ENCODE measurements at regions not wholly inside any gene's neighbourhood (a gene's known extent, or its start where the extent isn't known, plus 50 kb on each side); places are given as distances from the start of the nearest gene placed in this dataset.

DNA sequence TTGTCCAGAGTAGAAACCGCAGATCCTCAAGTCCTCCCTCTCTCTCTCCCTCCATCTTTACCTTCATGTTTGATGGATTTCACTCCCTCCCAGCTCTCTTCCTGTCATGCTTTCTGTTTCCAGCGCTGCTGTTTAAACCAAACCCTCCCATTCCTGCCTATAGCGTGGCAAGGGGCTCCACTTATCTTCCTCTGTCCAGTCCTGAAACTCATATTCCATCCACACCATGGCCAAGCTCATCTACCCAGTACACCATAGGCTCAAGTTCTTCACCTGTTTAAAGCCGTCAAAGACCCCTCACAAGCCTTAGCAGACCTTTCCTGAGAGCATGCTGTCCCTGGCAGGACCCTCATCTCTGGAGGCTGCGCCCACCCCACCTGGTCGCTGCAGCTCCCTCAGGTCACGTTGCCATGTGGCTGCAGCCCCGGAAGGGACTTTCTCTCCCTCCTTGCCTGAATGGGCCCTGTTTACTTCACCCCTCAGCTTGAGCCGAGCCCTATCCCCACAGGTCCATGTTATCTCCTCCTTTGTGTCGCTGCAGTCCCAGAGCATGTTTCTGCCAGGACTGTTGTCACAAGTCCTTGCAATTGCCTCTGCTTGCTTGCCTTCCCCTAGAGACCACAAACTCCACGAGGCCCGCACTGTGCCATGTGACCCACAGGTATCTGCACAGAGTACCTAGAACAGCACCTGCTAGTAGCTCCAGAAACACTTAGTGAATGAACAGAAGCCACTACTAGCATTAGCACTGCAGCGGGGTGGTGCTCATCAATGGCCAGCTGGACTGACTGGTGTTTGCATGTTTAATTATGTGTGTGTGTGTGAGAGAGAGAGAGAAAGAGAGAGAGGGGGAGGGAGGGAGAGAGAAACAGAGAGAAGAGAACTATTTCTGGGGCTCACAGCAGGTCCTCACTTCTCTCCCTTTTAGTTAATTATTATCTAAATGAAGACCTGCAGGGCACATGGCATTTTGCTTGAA, 149.4 kb upstream of the SNX19 start:
- intact Hi-C loops (cut with DNase I) = loop anchor here (2.0 to 10.0 kb wide), 3 partner anchors 149 to 607 kb away; no protein-coding TSS in a partner anchor
- H3K9me3 ChIP-seq = no peaks in the 10 kb centered on the region
- H3K36me3 ChIP-seq = no peaks in the 10 kb centered on the region
- no peak for DNase-seq
- H3K27ac ChIP-seq = no peak overlapping the region
- TF ChIP-seq, protein P1, sequence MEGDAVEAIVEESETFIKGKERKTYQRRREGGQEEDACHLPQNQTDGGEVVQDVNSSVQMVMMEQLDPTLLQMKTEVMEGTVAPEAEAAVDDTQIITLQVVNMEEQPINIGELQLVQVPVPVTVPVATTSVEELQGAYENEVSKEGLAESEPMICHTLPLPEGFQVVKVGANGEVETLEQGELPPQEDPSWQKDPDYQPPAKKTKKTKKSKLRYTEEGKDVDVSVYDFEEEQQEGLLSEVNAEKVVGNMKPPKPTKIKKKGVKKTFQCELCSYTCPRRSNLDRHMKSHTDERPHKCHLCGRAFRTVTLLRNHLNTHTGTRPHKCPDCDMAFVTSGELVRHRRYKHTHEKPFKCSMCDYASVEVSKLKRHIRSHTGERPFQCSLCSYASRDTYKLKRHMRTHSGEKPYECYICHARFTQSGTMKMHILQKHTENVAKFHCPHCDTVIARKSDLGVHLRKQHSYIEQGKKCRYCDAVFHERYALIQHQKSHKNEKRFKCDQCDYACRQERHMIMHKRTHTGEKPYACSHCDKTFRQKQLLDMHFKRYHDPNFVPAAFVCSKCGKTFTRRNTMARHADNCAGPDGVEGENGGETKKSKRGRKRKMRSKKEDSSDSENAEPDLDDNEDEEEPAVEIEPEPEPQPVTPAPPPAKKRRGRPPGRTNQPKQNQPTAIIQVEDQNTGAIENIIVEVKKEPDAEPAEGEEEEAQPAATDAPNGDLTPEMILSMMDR (IDR thresholded peaks at IDR 0.05) = no peak
- no peak overlapping the region for H3K9ac ChIP-seq (ENCODE audit: low read depth in 2 of 2, low read length in 2 of 2)
- no peaks in the 10 kb centered on the region for H3K4me1 ChIP-seq
- H3K27me3 ChIP-seq = no peaks in the 10 kb centered on the region
- no peak overlapping the region for H3K4me3 ChIP-seq

DNA sequence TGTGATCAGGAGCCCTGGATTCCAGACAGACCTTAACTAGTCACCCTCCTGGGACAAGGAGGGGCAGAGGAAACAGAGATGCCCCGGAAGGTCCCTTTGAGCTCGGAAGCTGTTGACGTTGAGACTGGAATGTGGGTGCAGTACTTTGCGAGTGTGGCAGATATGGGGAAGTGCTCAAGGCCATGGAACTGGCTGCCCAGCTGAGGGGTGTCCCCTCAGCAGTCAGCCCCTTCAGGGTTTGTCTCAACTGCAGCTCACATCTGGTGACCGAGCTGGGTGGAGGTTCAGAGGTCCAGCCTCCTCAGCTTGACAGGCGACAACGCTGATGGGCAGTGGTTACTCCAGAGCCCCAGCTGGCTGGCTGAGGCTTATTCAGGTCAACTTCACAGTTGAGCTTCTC, 150.3 kb upstream of the SNX19 start:
- no peaks in the 10 kb centered on the region for H3K4me1 ChIP-seq
- no peak for DNase-seq
- TF ChIP-seq, protein P1 (IDR thresholded peaks at IDR 0.05) = no peak
- no peaks in the 10 kb centered on the region for H3K27me3 ChIP-seq
- H3K9me3 ChIP-seq = no peaks in the 10 kb centered on the region
- H3K9ac ChIP-seq (ENCODE audit: low read depth in 2 of 2, low read length in 2 of 2) = no peak overlapping the region
- no peak overlapping the region for H3K27ac ChIP-seq
- no peaks in the 10 kb centered on the region for H3K36me3 ChIP-seq
- intact Hi-C loops (cut with DNase I) = loop anchor here (10.0 kb wide), 1 partner anchor 148 kb away; no protein-coding TSS in a partner anchor
- no peak overlapping the region for H3K4me3 ChIP-seq

DNA sequence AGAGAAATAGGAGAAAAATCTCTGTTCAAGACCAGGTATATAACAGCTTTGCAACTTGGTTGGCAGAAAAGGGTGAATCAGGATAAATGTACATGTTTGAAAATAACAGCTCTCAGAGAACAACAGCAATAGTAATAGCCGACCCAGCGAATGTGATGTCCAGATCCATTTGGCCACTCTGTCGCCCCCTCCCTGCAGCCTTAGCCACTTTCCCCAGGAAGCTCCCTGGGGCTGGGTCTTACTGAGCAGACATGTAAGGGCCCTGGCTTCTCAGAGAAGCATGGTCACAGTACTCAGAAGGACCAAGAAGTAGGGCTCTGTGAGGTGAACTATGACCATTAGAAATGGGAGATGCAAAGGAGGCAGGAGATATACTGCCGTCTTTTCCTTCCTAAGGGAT, 154.1 kb upstream of the SNX19 start:
- no peaks in the 10 kb centered on the region for H3K27me3 ChIP-seq
- TF ChIP-seq, protein P1 (IDR thresholded peaks at IDR 0.05) = no peak
- no peak for DNase-seq

DNA sequence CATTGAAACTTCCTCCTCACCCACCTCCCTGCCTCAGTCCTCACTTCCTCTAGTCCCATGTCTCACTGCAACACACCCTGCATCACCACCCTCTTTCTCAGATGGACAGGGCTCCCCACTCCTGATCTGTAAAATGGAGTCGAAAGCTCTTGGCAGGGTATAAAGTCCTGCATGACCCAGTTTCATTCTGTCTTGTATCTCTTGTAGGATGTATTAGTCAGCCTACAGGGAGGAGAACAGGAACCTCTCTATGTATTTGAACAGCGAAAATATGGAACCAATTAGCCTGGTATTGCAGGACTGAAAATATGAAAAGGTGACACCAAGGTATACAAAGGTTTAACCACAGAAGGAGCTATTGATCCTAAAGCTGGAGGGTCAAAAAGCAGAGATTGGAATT, 156.9 kb upstream of the SNX19 start:
- intact Hi-C loops (cut with DNase I) = no loop called here
- no peak overlapping the region for H3K9ac ChIP-seq (ENCODE audit: low read depth in 2 of 2, low read length in 2 of 2)
- H3K4me3 ChIP-seq = no peak overlapping the region
- H3K36me3 ChIP-seq = no peaks in the 10 kb centered on the region
- H3K27ac ChIP-seq = no peak overlapping the region
- no peaks in the 10 kb centered on the region for H3K4me1 ChIP-seq
- H3K9me3 ChIP-seq = no peaks in the 10 kb centered on the region
- DNase-seq = no peak
- H3K27me3 ChIP-seq = no peaks in the 10 kb centered on the region
- TF ChIP-seq, protein P1 (IDR thresholded peaks at IDR 0.05) = no peak

More for the DNA sequence above, 154.1 kb upstream of the SNX19 start:
- Histone ChIP-seq H3K27ac (no peak overlapping the region), H3K9me3 (no peaks in the 10 kb centered on the region), H3K9ac (ENCODE audit: low read depth in 2 of 2, low read length in 2 of 2) (no peak overlapping the region), H3K4me3 (no peak overlapping the region), H3K4me1 (no peaks in the 10 kb centered on the region), H3K36me3 (no peaks in the 10 kb centered on the region)
- intact Hi-C loops (cut with DNase I) = no loop called here

DNA sequence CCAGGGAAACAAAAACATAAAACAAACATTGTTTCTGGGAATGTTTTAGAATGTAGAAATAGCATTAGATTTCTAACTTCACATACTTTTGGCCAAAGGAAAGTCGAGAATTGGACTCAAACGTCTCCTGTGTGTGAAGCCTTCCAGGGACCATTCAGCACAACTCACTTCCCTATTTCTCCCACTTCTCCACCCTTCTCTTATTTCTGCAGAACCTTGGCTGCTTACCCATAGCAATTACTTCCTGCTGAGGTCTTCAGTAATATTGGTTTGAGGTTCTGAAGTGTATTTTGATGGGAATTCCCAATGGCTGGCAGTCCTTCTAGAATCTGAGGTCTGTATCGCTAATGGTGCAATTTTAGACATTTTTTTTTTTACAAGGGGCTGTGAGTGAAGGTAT, 158.3 kb upstream of the SNX19 start:
- H3K9me3 ChIP-seq = no peaks in the 10 kb centered on the region
- H3K4me3 ChIP-seq = no peak overlapping the region
- H3K27me3 ChIP-seq = no peaks in the 10 kb centered on the region
- TF ChIP-seq, protein P1 (IDR thresholded peaks at IDR 0.05) = no peak
- DNase-seq = no peak
- intact Hi-C loops (cut with DNase I) = no loop called here
- H3K36me3 ChIP-seq = no peaks in the 10 kb centered on the region
- no peak overlapping the region for H3K9ac ChIP-seq (ENCODE audit: low read depth in 2 of 2, low read length in 2 of 2)
- H3K27ac ChIP-seq = no peak overlapping the region
- H3K4me1 ChIP-seq = no peaks in the 10 kb centered on the region
